Non-pigmented ciliary epithelial cell (primary cell): ENCODE measurements at regions not wholly inside any gene's neighbourhood (a gene's known extent, or its start where the extent isn't known, plus 50 kb on each side); places are given as distances from the start of the nearest gene placed in this dataset.
"Not testable (repeated sequence)": the region's sequence is repeated elsewhere in the genome, so short reads cannot be mapped to it uniquely, and the experiment has no call there.

Source experiments
- DNase-seq: peaks from one replicate; pipeline ENCODE4 v3.0.0-alpha.2; 2010; ENCODE audit warnings: low read depth

DNA sequence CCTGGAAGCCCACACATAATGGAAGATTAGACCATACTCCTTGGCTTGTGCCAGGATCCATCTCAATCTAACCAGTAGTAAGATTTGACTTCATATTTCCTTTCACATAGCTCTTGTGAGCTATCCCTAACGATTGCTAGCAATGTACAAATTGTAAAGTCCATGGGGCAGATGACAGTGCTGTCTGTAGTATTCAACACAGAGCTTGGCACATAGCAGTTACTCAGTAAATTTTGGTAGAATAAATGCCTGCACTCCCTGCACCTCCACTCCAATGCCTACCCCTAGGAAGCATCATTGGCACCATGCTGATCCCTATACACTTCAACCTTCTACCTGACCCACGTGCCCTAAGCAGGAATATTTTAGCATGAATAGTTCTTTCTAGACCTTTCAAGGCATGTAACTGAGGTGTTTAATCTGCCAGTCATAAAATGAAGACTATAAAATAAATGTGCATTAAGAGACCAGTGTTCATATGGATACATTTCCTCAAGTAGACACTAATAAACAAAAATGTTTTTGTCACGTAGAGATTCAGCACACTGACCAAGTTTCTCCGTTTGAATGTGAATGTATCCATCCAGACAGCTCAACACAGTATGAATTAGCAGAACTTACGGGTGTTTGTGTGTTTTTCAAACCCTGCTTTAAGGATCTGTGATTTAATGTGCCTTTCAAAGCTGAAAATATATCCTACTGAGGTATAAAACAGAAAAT, 98.8 kb downstream of the BMP4 start:
- DNase-seq = no peak

DNA sequence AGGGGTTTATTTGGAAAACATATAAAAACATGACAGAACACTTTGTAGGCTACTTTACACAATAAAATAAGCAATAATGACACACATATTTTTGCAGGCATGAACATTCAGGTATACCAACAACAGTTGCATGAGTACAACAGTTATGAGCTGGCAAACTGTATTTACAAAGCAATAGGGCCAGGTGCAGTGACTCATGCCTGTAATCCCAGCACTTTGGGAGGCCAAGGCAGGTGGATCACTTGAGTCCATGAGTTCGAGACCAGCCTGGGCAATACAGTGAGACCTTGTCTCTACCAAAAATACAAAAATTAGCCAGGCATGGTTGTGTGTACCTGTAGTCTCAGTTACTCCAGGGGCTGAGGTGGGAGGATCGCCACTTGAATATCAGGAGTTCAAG, 101.1 kb downstream of the BMP4 start:
- DNase-seq = no peak

DNA sequence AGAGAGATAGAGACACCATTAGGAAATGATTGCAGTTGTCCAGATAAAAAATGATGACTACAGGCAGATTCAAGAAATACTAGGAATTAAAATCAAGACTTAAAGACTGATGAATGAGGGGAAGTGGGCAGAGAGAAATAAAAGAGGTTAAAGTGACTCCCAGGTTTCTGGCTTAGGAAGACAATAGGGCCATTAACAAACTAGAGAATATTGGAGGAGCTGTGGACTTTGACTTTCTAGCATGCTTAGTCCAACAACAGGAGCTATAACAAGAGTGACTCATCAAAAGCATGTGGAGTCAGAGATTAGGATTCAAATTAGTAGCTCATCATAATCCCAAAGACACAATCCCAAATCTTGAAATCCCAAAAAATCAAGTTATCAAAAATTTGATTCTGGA, 101.5 kb downstream of the BMP4 start:
- no peak for DNase-seq

DNA sequence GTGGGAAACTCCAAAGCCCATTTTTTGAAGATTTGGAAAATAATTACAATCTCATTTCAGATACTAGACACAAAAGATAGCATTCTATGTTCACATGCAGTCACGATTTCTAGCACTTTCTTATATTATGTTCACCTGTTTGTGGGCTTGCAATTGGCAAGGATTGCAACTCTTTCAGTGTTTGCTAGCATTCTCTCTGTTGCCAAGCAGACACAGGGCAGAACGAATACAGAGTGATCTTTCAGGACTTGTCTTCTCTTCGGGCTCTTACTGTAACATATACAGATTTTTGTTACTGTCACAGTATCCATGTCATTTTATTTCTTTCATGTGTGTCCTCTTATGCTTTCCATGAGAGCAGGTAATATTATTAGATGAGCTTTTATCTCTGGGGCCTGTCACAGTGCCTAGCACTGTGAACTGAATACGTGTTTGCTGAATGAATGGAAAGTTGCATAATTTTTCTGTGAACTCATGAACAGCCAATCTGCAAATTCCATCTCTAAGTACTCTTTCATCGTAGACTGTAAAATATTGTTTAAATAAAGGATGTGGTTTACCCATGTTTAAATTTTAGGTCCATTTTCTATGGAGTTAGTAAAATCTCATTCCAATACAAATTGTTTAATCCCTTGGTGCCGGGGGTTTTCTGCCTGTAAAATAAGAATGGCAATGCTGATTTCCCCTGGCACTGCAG, 105.1 kb downstream of the BMP4 start:
- DNase-seq = no peak

DNA sequence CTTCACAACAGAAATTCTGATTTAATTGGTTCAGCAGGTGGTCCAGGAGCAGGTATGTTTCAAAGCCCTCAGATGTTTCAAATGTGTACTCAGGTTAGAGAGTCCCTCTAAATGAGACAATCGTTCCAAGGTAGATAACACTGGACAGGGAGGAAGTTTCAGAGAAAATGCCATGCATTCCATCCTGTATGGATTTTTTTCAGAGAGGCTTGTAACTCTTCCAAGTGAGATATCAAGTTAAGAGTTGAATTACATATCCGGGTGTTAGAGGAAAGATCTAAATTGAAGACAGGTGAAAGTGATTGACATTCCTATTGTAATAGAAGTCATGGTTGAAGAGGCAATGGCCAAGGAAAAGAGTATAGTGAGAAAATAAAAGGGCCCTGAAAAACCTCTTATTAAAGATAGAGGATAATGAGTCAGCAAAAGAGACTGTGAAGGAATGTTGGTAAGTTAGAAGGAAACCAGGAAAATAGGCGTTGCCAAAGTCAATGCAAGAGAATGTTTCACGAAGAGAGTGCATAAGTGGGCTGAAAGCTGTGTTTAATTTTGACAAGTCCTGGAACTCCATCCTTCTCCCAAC, 105.8 kb downstream of the BMP4 start:
- no peak for DNase-seq

DNA sequence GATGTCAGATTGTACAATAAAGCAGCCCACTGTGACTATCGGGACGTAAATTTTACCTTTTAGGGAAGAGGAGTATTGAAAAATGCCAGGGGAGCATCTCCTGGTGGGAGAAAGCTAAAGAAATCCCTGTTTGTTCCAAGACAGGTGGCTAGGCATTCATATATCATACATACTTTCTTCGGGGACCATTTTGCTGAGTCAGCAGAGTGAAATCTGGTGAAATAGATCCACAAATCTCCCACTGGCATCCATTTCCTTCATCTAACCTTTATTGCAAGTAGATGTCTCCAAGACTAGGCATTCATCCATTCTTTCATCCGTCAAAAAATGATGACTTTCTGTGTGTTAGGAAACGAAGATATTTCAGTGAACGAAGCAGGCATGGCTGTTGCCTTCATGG, 107.1 kb downstream of the BMP4 start:
- no peak for DNase-seq

DNA sequence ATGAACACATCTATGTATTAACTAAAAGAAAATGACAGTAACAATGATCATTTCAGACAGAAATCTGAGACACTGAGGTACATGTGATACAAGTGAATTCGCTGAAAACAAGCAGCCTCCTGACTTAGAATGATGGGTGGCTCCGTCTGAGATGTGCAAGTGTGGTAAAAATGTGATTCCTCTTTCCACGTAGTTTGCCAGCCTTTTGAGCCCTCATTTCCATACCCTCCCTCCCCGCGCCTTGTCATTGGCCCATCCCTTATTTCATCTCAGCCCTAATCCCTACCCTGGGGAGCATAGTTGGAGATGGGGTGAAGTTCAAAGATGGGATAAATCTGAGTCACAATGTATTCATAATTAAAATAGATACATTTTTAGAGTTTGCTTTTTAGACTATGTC, 107.8 kb downstream of the BMP4 start:
- no peak for DNase-seq

DNA sequence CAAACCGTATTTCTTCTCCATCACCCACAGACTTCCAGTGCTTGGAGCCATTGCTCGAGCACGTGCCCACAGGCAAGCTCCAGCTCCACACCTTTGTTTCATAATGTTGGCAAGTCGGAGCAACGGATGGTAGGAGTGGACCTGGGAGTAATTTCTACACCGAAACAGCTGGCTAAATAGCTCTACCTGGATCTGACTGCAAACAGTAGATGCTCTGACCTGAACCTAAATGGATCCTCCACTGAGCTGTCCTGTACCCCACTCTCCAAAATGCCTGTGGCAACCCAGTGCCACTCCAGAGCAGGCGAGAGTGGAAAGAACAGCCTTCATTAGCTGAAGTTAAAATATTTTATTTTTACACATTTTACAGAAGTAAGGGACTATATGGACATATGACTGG, 108.7 kb downstream of the BMP4 start:
- no peak for DNase-seq

DNA sequence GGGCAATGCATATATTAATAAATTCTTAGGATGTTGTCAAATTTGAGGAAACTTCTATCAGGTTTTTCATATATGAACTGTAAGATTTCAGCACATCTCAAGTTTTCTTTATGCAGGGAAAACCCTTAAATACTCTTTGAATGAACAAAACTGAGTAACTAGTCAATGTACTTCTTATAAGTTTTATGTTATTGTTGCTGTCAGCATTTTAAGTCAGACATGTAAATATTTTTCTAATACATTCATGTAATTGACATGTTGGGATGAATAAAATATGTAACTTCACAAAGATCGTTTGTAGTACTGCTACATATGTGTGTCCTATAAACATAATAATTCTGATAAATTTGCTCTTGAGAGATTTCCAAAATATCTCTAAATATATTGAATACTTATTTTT, 109.6 kb downstream of the BMP4 start:
- DNase-seq = no peak

DNA sequence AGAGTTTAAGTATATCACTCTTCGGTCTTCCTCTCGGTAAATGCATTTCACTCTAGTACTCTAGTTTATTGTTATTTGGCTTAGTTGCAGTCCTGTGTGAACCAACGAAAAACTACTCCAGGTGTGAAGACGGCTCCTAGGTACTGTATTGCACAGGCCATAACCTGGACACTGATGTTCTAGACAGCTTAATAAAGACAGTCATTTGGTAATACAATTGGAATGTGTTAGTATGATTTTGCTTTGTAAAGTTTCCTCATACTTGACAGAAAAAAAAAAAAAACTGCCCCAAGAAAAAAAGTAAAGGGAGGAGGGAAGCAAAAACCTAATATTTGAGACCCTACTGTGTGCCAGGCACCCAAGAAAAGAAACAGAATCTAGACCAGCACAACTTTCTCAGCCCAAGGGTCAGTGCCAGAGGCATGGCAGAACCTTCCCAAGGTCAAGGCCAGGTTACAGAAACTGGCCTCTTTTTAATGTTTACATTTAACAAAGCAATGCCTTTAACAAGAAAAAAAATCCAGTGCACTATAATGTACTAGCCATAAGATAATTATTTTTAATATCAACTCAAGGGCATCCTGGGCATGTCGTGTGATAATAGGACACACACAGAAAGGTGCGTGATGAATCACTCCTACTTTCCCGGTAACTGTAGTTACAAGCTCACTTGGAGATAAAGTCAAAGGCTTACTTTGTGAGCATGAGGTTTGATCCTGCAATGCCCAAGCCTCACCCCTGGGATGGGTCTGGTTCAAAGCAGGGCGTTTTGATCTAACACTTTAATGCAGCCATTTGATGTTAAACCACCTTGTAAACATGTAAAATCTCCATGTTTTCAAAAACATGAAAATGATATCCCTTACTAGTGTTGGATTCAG, 110.6 kb downstream of the BMP4 start:
- DNase-seq = no peak

DNA sequence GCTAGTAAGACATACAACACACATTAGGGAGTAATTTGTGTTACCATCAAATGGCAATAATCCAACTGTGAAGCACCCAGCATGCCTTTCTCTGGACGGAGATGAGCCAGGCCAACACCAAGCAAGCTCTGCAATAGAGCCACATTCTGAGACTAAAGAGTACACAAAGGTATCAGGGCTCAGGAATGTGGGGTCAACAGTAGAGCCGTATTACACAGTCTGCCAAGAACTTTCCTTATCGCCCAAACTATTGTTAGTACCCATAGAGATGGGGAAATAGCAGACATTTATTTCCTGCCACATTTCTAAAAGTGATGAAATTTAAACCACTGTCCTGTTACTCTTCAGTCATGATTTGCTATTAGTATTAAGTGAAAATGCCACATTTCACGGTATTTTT, 113.7 kb downstream of the BMP4 start:
- peak; percentile 67 for DNase-seq

DNA sequence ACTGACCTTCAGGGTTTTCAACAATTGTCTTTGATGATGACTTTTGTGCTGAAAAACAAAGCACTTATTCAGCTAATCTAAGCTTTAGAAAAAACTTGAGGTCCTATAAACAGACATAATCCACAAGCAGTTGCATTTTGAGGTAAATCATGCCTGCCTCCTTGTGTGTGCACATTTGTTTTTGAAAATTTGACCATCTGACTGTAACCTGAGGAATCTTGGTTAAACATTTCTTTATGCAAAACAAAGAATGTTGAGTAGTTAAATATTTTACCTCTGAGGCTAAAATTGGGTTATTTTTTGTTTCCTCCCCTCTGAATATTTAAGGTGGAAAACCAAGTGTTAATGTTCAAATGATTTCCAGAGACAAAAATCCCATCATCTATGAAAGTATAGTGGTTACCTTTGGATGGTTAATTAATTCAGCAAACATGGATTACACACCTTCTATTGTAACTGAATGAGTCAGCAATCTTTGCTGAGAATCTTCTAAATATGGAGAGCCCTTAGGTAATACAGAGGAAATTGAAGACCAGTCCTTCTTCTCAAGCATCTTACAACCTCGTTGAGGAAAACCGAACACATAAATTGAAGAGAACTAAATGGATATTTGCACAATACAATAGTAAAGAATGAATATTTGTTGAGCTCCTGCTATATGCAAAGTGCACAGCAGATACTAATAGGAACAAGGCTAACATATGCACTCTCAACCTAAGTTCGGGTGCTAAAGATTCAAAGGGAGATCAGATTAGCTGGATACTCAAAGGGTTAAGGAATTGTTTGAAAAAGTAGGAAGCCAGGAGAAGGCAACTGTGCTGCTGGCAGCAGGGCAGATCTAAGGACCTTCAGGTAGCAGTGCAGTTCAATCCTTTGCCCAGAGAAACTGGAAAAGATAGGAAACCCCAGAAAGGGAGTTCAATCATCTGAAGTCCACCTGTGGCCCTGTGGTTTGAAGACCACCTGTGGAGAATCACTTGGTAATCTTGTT, 115.2 kb downstream of the BMP4 start:
- no peak for DNase-seq

DNA sequence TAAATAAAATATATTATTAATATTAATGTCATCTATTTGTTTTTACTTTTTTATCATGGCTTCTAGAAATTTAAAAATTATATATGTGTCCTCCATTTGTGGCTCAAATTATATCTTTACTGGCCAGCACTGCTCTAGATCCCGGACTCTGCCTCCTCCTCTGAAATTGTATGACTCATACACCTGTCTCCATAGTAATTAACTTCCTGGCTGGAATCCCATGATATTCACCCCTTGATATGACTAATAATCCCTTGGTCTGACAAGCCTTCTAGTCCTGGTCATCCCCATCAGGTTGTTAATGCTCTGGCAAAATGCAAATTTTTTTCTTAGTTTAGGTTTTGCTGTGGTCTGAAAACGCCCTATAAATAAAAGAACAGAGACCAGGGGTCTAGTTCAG, 116.2 kb downstream of the BMP4 start:
- no peak for DNase-seq

DNA sequence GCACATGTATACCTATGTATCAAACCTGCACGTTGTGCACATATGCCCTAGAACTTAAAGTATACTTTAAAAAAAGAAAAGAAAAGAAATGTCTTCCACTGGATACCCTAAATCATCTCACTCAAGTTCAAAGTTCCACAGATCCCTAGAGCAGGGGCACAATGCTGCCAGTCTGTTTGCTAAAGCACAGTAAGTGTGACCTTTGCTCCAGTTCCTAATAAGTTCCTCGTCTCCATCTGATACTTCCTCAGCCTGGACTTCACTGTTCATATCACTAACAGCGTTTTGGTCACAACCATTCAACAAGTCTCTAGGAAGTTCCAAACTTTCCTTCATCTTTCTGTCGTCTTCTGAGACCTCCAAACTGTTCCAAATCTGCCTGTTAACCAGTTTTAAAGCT, 118.3 kb downstream of the BMP4 start:
- DNase-seq = no peak

DNA sequence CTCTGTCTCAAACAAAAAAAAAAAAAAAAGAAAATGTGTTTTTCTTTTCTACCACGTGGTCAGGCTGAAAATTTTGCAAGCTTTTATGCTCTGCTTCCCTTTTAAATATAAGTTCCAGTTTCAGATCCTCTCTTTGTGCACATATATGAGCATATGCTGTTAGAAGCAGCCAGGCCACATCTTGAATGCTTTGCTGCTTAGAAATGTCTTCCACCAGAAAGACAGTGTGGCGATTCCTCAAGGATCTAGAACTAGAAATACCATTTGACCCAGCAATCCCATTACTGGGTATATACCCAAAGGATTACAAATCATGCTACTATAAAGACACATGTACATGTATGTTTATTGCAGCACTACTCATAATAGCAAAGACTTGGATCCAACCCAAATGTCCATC, 119.0 kb downstream of the BMP4 start:
- not testable (repeated sequence) for DNase-seq

DNA sequence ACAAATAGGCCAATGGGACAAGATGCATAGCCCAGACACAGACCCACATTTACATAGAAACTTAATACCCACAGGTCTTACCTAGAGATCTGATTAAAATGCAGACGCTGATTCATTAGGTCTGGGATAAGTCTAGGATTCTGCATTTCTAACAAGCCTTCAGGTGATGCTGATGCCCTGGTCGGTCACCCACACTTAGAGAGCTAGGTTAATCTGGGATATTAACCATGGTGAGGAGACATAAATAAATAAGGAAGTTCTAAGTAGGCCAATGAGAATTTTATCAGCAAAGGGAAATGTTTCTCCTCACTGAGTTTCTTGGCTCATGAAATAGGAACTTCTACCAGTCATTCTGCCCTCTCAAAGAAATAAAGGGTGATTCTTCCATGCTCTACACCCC, 120.1 kb downstream of the BMP4 start:
- DNase-seq = no peak

DNA sequence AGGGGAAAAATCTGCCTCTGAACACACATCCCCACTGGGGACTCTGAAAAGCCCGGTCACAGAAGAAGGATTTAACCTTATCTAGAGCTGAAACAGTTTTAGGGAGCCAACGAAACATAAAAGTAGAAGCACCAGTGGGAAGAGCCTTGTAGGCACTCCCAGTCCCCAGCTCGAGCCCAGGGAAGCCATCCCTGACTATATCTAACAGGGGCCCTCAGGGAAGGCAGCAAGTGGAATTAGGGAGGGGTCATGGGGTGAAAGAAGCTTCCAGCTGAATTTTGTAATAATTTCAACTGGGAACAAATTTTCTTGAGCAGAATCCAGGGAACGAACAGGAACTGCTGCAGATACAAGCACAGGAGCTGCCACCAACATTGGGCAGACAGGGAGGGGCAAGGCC, 127.8 kb downstream of the BMP4 start:
- DNase-seq = no peak

DNA sequence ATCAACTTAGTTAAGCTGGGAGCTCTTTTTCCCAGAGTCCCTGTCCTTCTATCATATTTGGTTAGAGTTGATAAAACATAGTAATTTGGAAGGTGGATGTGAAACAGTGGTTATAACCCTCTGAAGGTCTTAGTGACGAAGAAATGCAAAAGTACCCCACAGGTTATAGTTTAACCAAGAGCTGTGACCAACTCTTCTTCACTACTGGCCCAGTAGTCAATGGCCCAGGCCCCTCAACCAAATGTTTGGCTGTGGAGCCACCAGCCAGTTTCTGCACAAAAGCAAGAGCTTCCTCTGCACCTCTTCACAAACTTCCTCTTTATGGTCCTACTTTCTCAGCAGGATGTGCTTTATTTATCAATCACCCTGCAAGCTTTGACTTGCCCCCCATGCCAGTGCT, 132.6 kb downstream of the BMP4 start:
- DNase-seq = no peak

DNA sequence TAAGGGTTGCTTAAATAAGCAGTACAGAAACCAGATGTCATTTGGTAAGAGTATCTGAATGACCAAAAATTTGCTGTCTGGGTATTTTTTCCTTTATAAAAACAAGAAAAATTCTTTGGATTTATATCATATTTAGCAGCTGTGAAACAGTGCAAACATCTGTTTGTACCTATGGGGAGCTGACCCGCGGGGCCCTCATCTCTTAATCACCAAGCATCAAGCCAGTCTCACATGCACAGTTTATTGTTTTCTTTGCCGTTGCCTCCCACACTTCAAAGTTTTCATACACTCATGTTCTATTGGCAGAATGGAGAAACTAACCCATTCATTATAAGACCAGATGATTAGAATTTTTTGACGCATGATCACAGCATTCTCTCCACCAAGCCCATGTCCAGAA, 142.2 kb downstream of the BMP4 start:
- DNase-seq = no peak

DNA sequence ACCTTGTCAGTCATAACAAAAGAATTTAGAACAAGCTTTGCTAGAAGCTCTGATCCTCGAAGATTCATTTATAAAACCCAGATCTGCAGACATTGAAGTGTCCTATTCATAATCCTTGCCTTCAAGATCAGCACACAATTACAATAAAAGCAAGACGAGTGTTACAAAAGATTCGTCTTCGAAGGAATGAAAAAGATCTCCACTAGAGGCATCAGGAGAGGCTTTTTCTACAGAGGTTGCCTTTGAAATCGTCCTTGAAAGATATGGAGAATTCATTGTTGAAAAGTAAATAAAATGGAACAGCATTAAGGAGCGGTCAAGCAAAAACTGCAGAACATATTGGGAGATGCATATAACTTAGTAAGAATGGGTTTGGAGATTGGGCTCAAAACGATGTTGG, 146.4 kb downstream of the BMP4 start:
- DNase-seq = no peak

DNA sequence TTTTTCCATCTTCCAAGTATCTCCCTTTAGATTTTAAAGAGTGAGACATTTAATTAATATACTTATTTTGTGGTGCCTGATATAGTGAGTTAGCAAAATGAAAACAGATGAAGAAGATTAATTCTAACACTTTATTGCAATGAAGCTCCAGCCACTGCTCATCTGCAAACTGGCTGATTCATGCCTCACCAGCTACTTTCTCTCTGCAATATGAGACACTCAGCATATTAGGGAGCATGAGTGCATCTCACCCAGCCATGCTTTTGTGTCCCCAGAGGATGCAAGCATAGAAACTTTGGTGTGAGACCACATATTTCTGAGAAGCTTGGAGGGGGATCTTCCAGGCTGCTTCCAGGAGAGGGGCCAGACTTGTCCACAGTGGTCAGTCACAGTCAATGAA, 148.6 kb downstream of the BMP4 start:
- DNase-seq = no peak
